Body of pancreas (tissue), 4 donors: ENCODE measurements at regions not wholly inside any gene's neighbourhood (a gene's known extent, or its start where the extent isn't known, plus 50 kb on each side); places are given as distances from the start of the nearest gene placed in this dataset.

Experiments
- ATAC-seq: fragments of 150-250 bp; one replicate; pipeline ENCODE4 v1.9.1; 2016
- DNase-seq, 4 donors: peaks; one replicate each; pipeline ENCODE4 v3.0.0-alpha.2; 2019
- H3K27ac ChIP-seq, 4 donors: fragments of 200-600 bp; sonication (generic); 1 replicate in 3 of 4; 2 replicates in 1 of 4; pipeline versions ENCODE4 v1.5.1 to v1.6.1; 2016 to 2019; ENCODE audit warnings: mild to moderate bottlenecking in 1 of 4, mixed read lengths in 1 of 4, moderate library complexity in 1 of 4
- H3K27me3 ChIP-seq, 2 donors: fragments of 200-600 bp; sonication (generic); one replicate each; pipeline ENCODE4 v1.6.0; 2016; ENCODE audit warnings: mild to moderate bottlenecking in 1 of 2
- H3K36me3 ChIP-seq, 2 donors: fragments of 200-600 bp; sonication (generic); replicated peaks in 1 of 2; 2 replicates each; pipeline ENCODE4 v1.5.1; 2016; ENCODE audit warnings: low read depth in 2 of 2; ENCODE audit not compliant: insufficient read depth in 1 of 2
- H3K4me1 ChIP-seq: fragments of 200-600 bp; sonication (generic); one replicate; pipeline ENCODE4 v1.6.0; 2016
- H3K4me3 ChIP-seq, 2 donors: fragments of 200-600 bp; sonication (generic); 1 replicate in 1 of 2; 2 replicates in 1 of 2; pipeline ENCODE4 v1.5.1; 2016 to 2019
- H3K9me3 ChIP-seq, 3 donors: fragments of 200-600 bp; sonication (generic); 1 replicate in 2 of 3; 2 replicates in 1 of 3; pipeline ENCODE4 v1.5.1; 2016
- POLR2A ChIP-seq, 3 donors: fragments of 450-650 bp; IDR thresholded peaks; one replicate each; pipeline ENCODE4 v1.6.1; 2016; ENCODE audit warnings: antibody characterized with exemption in 3 of 3, mild to moderate bottlenecking in 2 of 3
- WGBS, 2 donors: methylation state at CpG; one replicate each; pipeline ENCODE4 v1.1.5; 2017; 5-methylcytosine and 5-hydroxymethylcytosine counted together
- intact Hi-C: fragments of 100-400 bp; cut with DNase I; formaldehyde crosslinking; loops from one replicate; pipeline ENCODE4 v1.15.1; 2023
- TF ChIP-seq, protein P1 (sequence below), 7 experiments: fragments of 450-650 bp in 4 of 7; fragments of 200-600 bp in 3 of 7; sonication (generic) in 3 of 7; IDR thresholded peaks; one replicate each; pipeline ENCODE4 v1.5.1; 2016 to 2019; ENCODE audit warnings: antibody characterized with exemption in 7 of 7

DNA sequence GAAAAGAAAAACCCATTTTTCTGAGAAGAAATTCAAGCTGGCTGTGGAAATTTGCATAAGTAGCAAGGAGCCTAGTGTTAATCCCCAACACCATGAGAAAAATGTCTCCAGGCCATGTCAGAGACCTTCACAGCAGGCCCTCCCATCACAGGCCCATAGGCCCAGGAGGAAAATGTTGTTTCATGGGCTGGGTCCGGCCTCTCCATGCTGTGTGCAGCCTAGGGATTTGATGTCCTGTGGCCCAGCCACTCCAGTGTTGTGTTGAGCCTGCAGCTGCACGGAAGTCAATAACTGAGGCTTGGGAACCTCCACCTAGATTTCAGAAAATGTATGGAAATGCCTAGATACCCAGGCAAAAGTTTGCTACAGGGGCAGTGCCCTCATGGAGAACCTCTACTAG lies 432.2 kb downstream of the IPO8 start:
- TF ChIP-seq, protein P1, sequence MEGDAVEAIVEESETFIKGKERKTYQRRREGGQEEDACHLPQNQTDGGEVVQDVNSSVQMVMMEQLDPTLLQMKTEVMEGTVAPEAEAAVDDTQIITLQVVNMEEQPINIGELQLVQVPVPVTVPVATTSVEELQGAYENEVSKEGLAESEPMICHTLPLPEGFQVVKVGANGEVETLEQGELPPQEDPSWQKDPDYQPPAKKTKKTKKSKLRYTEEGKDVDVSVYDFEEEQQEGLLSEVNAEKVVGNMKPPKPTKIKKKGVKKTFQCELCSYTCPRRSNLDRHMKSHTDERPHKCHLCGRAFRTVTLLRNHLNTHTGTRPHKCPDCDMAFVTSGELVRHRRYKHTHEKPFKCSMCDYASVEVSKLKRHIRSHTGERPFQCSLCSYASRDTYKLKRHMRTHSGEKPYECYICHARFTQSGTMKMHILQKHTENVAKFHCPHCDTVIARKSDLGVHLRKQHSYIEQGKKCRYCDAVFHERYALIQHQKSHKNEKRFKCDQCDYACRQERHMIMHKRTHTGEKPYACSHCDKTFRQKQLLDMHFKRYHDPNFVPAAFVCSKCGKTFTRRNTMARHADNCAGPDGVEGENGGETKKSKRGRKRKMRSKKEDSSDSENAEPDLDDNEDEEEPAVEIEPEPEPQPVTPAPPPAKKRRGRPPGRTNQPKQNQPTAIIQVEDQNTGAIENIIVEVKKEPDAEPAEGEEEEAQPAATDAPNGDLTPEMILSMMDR (IDR thresholded peaks at IDR 0.05), result no peak
- no peak for TF ChIP-seq POLR2A (IDR thresholded peaks at IDR 0.05)
- ATAC-seq (no peak), DNase-seq (no peak)
- H3K27me3 ChIP-seq, result no peaks in the 10 kb centered on the region
- 52 to 75% methylated on average over 2 of the region's 2 CpGs for WGBS, 2 donors
- no peaks in the 10 kb centered on the region for H3K9me3 ChIP-seq
- H3K36me3 ChIP-seq, result no peaks in the 10 kb centered on the region
- H3K4me3 ChIP-seq, result no peak overlapping the region
- H3K4me1 ChIP-seq, result no peaks in the 10 kb centered on the region
- no peak overlapping the region for H3K27ac ChIP-seq
- intact Hi-C loops, result no loop called here

DNA sequence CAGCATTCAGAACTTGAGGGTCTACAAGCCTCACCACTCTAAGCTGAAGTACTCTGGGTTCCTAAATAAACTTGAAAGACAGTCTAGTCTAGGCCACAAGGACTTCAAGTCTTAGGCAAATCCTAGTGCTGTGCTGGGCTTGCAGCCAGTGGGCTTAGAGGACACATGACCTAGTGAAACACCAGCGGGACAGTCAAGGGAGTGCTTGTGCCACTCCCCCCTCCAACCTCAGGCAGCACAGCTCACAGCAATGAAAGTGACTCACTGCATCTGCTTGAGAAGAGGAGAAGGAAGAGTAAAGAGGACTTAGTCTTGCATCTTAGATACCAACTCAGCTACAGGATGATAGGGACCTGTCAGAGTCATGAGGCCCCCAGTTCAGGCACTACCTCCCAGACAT lies 438.1 kb downstream of the IPO8 start:
- TF ChIP-seq POLR2A (IDR thresholded peaks at IDR 0.05), result no peak
- TF ChIP-seq, protein P1 (IDR thresholded peaks at IDR 0.05), result no peak
- ATAC-seq, result no peak
- WGBS, 2 donors, result 86 to 100% methylated on average over 1 of the region's 1 CpG

DNA sequence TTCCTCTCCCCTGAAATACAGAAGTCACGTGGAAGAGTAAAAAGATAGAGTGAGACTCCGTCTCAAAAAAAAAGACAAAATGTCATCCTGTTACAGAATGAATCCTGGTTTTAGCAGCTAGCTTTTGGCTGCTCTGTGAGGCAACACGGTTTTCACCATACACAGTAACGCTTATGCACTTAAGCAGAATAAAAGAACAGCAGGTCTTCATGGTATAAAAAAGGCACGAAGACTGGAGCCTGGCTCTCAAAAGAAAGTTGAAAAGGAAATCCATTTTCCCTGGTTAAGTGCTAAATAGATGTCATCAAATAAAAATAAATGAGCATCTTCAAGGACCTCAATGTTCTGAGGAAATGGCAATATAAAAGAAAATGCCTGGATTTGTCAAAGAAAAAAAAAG lies 444.1 kb downstream of the IPO8 start:
- intact Hi-C loops, result no loop called here
- ATAC-seq, result no peak
- Histone ChIP-seq H3K36me3 (no peaks in the 10 kb centered on the region), H3K27me3 (no peaks in the 10 kb centered on the region), H3K4me1 (no peaks in the 10 kb centered on the region), H3K4me3 (no peak overlapping the region), H3K9me3 (no peaks in the 10 kb centered on the region), H3K27ac (no peak overlapping the region)
- WGBS, 2 donors, result 61 to 74% methylated on average over 5 of the region's 5 CpGs
- TF ChIP-seq, protein P1 (IDR thresholded peaks at IDR 0.05), result no peak
- no peak for TF ChIP-seq POLR2A (IDR thresholded peaks at IDR 0.05)
- DNase-seq, result no peak

More for the DNA sequence above, 438.1 kb downstream of the IPO8 start:
- no peak overlapping the region for H3K27ac ChIP-seq
- H3K36me3 ChIP-seq, result no peaks in the 10 kb centered on the region
- H3K27me3 ChIP-seq, result no peaks in the 10 kb centered on the region
- no peaks in the 10 kb centered on the region for H3K4me1 ChIP-seq
- intact Hi-C loops, result no loop called here
- H3K4me3 ChIP-seq, result no peak overlapping the region
- H3K9me3 ChIP-seq, result no peaks in the 10 kb centered on the region
- DNase-seq, result no peak

DNA sequence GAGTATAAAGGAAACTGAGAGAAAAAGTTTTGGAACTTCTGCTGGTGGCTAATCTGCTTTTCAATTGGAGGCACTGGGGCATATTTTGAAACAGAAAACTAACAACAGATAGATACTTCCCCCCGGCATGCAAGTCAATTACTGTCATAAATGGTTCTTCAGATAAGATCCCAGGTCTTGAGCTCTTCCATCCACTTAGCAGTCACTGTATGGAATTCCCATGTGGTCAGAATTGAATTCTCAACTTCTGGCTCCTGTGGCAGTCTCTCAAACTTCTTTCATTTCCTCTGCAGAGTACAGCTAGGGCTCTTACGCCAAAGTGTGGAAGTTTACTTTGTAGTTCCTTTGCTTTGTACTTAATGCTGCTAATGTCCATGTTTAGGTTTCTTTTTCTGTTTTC lies 452.2 kb downstream of the IPO8 start:
- no peak for TF ChIP-seq POLR2A (IDR thresholded peaks at IDR 0.05)
- TF ChIP-seq, protein P1 (IDR thresholded peaks at IDR 0.05), result no peak
- intact Hi-C loops, result no loop called here

DNA sequence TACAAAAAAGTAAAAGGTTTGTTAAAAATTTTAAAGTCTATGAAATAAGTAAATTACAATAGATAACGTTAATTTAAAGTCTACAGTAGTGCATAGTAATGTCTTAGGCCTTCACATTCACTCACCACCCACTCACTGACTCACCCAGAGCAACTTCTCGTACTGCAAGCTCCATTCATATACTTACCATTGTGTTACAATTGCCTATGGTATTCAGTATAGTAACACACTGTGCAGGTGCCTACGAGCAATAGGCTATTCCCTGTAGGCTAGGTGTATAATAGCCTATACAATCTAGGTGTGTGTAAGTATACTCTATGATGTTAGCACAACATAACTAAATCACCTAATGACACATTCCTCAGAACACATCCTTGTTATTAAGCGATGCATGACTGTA lies 435.3 kb upstream of the TMTC1 start:
- TF ChIP-seq, protein P1 (IDR thresholded peaks at IDR 0.05), result no peak
- TF ChIP-seq POLR2A (IDR thresholded peaks at IDR 0.05), result no peak
- H3K4me1 ChIP-seq, result no peaks in the 10 kb centered on the region
- no peaks in the 10 kb centered on the region for H3K9me3 ChIP-seq
- H3K27ac ChIP-seq, result no peak overlapping the region
- no peaks in the 10 kb centered on the region for H3K36me3 ChIP-seq
- H3K27me3 ChIP-seq, result no peaks in the 10 kb centered on the region
- DNase-seq (no peak), ATAC-seq (no peak)
- no peak overlapping the region for H3K4me3 ChIP-seq
- intact Hi-C loops, result no loop called here
- WGBS, 2 donors, result 65 to 67% methylated on average over 4 of the region's 4 CpGs

More for the DNA sequence above, 452.2 kb downstream of the IPO8 start:
- no peak overlapping the region for H3K4me3 ChIP-seq
- H3K4me1 ChIP-seq, result no peaks in the 10 kb centered on the region
- no peaks in the 10 kb centered on the region for H3K27me3 ChIP-seq
- no peak overlapping the region for H3K27ac ChIP-seq
- no peak for ATAC-seq
- H3K9me3 ChIP-seq, result no peaks in the 10 kb centered on the region
- H3K36me3 ChIP-seq, result no peaks in the 10 kb centered on the region
- 60 to 74% methylated on average over 2 of the region's 2 CpGs for WGBS, 2 donors
- no peak for DNase-seq
